Neural cell (in vitro differentiated cells): ENCODE measurements at regions not wholly inside any gene's neighbourhood (a gene's known extent, or its start where the extent isn't known, plus 50 kb on each side); places are given as distances from the start of the nearest gene placed in this dataset.

Experiments
- H2AFZ ChIP-seq: fragments of 200-600, 300-800 bp; sonication (generic), shearing (Covaris generic); 2 replicates; pipeline ENCODE4 v1.6.0; 2014; ENCODE audit warnings: low read depth, mild to moderate bottlenecking, antibody characterized with exemption, low read length, moderate library complexity
- H3F3A ChIP-seq: fragments of 200-600 bp; shearing (Covaris generic); 2 replicates; pipeline ENCODE4 v1.6.1; 2016; ENCODE audit warnings: mild to moderate bottlenecking, moderate library complexity, mixed read lengths, antibody characterized with exemption, low read length; ENCODE audit not compliant: insufficient read depth, poor library complexity, severe bottlenecking
- H3K27ac ChIP-seq: fragments of 200-600, 300-800 bp; sonication (generic), shearing (Covaris generic); 2 replicates; pipeline ENCODE4 v1.5.1; 2014; ENCODE audit warnings: mild to moderate bottlenecking, low read length, moderate library complexity
- H3K27me3 ChIP-seq: fragments of 300-800, 200-600 bp; sonication (generic), shearing (Covaris generic); 2 replicates; pipeline ENCODE4 v1.6.0; 2014; ENCODE audit warnings: mild to moderate bottlenecking, low read depth, low read length, moderate library complexity; ENCODE audit not compliant: insufficient read depth
- H3K36me3 ChIP-seq: fragments of 300-800, 200-600 bp; sonication (generic), shearing (Covaris generic); 2 replicates; pipeline ENCODE4 v1.5.1; 2014; ENCODE audit warnings: mild to moderate bottlenecking, antibody characterized with exemption, low read length, moderate library complexity; ENCODE audit not compliant: insufficient read depth
- H3K4me2 ChIP-seq: fragments of 300-800, 200-600 bp; sonication (generic), shearing (Covaris generic); 2 replicates; pipeline ENCODE4 v1.6.0; 2014; ENCODE audit warnings: mild to moderate bottlenecking, low read length
- H3K4me3 ChIP-seq: fragments of 300-800, 200-600 bp; sonication (generic), shearing (Covaris generic); 2 replicates; pipeline ENCODE4 v1.5.1; 2014; ENCODE audit warnings: mild to moderate bottlenecking, low read length, moderate library complexity
- H3K79me2 ChIP-seq: fragments of 200-600 bp; shearing (Covaris generic); replicated peaks from 2 replicates; pipeline ENCODE4 v1.6.0; 2014; ENCODE audit warnings: mild to moderate bottlenecking, low read length, moderate library complexity; ENCODE audit not compliant: insufficient read depth
- H3K9ac ChIP-seq: fragments of 300-800, 200-600 bp; sonication (generic), shearing (Covaris generic); 2 replicates; pipeline ENCODE4 v1.6.1; 2016; ENCODE audit warnings: mild to moderate bottlenecking, low read length, mixed read lengths
- H3K9me2 ChIP-seq: fragments of 200-600 bp; shearing (Covaris generic); 2 replicates; pipeline ENCODE4 v1.6.1; 2016; ENCODE audit warnings: mild to moderate bottlenecking, low read length, mixed read lengths; ENCODE audit not compliant: insufficient read depth
- H3K9me3 ChIP-seq: fragments of 200-600, 300-800 bp; sonication (generic), shearing (Covaris generic); 2 replicates; pipeline ENCODE4 v1.6.1; 2016; ENCODE audit warnings: mild to moderate bottlenecking, mixed run types, low read length, moderate library complexity, mixed read lengths
- H4K20me1 ChIP-seq: fragments of 200-600 bp; shearing (Covaris generic); 2 replicates; pipeline ENCODE4 v1.6.1; 2016; ENCODE audit warnings: mild to moderate bottlenecking, mixed run types; ENCODE audit not compliant: insufficient read depth
- CTCF ChIP-seq: fragments of 450-650 bp; IDR thresholded peaks from 2 replicates; pipeline ENCODE4 v1.5.1; 2014; ENCODE audit warnings: antibody characterized with exemption, mild to moderate bottlenecking, moderate library complexity; ENCODE audit not compliant: poor library complexity, severe bottlenecking
- EP300 ChIP-seq: fragments of 450-650 bp; conservative IDR thresholded peaks from 2 replicates; pipeline ENCODE4 v1.6.1; 2014; ENCODE audit warnings: antibody characterized with exemption, mild to moderate bottlenecking, moderate library complexity; ENCODE audit not compliant: poor library complexity, severe bottlenecking
- EZH2 ChIP-seq: fragments of 200-600, 300-800 bp; shearing (Covaris generic), sonication (generic); IDR thresholded peaks from 2 replicates; pipeline ENCODE4 v1.6.1; 2014; ENCODE audit warnings: antibody characterized with exemption, low read length, borderline replicate concordance, mild to moderate bottlenecking; ENCODE audit not compliant: insufficient read depth, poor library complexity, severe bottlenecking
- MXI1 ChIP-seq: fragments of 450-650 bp; conservative IDR thresholded peaks from 2 replicates; pipeline ENCODE4 v1.6.1; 2014; ENCODE audit warnings: antibody characterized with exemption, mild to moderate bottlenecking; ENCODE audit not compliant: poor library complexity, severe bottlenecking
- POLR2AphosphoS5 ChIP-seq: IDR thresholded peaks from 2 replicates; pipeline ENCODE4 v1.6.1; 2012
- RAD21 ChIP-seq: fragments of 450-650 bp; conservative IDR thresholded peaks from 2 replicates; pipeline ENCODE4 v1.6.1; 2014; ENCODE audit warnings: antibody characterized with exemption, mild to moderate bottlenecking, moderate library complexity
- SMC3 ChIP-seq: fragments of 450-650 bp; conservative IDR thresholded peaks from 2 replicates; pipeline ENCODE4 v1.6.1; 2014; ENCODE audit warnings: antibody characterized with exemption, mild to moderate bottlenecking, moderate library complexity; ENCODE audit not compliant: poor library complexity
- TAF1 ChIP-seq: IDR thresholded peaks from 2 replicates; pipeline ENCODE4 v1.6.1; 2012; ENCODE audit warnings: low read depth
- TF ChIP-seq, protein P1 (sequence below): IDR thresholded peaks from 2 replicates; pipeline ENCODE4 v1.6.1; 2012; ENCODE audit warnings: borderline replicate concordance

DNA sequence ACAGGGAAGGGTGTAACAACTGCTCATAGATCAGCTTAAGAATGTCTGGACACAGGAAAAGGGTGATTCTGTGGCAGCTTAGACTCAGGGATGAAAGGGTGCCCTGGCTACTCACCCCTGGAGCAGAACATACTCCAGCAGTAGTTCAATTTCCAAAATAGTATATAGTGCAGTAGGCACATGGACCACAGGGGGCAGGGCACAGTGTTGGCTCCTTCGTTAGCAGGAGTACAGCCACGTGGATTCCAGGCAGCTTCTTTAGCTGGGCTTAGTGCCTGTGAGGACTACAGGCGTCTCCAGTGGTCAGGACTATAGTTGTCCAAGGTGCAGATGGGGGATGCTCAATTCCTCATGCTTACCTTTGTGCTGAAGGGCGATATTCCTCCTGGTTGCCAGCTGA, 277.5 kb upstream of the DDX18 start:
- Histone ChIP-seq H3K9me3 (peaks cover 7% of the 10 kb centered on the region), H3K27me3 (no peaks in the 10 kb centered on the region), H3K79me2 (no peaks in the 10 kb centered on the region), H3K9ac (no peak overlapping the region), H2AFZ (no peak overlapping the region), H3K4me3 (no peak overlapping the region), H3K4me2 (no peak overlapping the region), H4K20me1 (no peaks in the 10 kb centered on the region), H3K36me3 (no peaks in the 10 kb centered on the region), H3F3A (no peaks in the 10 kb centered on the region), H3K27ac (no peak overlapping the region), H3K9me2 (no peaks in the 10 kb centered on the region)
- TF ChIP-seq TAF1 (no peak), SMC3 (no peak), MXI1 (no peak), EZH2 (no peak), POLR2AphosphoS5 (no peak), EP300 (no peak), CTCF (no peak), RAD21 (no peak)
- TF ChIP-seq, protein P1, sequence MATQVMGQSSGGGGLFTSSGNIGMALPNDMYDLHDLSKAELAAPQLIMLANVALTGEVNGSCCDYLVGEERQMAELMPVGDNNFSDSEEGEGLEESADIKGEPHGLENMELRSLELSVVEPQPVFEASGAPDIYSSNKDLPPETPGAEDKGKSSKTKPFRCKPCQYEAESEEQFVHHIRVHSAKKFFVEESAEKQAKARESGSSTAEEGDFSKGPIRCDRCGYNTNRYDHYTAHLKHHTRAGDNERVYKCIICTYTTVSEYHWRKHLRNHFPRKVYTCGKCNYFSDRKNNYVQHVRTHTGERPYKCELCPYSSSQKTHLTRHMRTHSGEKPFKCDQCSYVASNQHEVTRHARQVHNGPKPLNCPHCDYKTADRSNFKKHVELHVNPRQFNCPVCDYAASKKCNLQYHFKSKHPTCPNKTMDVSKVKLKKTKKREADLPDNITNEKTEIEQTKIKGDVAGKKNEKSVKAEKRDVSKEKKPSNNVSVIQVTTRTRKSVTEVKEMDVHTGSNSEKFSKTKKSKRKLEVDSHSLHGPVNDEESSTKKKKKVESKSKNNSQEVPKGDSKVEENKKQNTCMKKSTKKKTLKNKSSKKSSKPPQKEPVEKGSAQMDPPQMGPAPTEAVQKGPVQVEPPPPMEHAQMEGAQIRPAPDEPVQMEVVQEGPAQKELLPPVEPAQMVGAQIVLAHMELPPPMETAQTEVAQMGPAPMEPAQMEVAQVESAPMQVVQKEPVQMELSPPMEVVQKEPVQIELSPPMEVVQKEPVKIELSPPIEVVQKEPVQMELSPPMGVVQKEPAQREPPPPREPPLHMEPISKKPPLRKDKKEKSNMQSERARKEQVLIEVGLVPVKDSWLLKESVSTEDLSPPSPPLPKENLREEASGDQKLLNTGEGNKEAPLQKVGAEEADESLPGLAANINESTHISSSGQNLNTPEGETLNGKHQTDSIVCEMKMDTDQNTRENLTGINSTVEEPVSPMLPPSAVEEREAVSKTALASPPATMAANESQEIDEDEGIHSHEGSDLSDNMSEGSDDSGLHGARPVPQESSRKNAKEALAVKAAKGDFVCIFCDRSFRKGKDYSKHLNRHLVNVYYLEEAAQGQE = no peak

- no peak overlapping the region for H3K9ac ChIP-seq
- no peak for TF ChIP-seq MXI1
- TF ChIP-seq, protein P1 = no peak
- no peak for TF ChIP-seq RAD21
- TF ChIP-seq EZH2 = no peak
- TF ChIP-seq CTCF = no peak
- no peak for TF ChIP-seq EP300
- TF ChIP-seq TAF1 = no peak
- TF ChIP-seq POLR2AphosphoS5 = no peak
- TF ChIP-seq SMC3 = no peak
- no peak overlapping the region for H2AFZ ChIP-seq
- no peaks in the 10 kb centered on the region for H3K9me3 ChIP-seq
- no peak overlapping the region for H3K4me2 ChIP-seq
- H3F3A ChIP-seq = no peaks in the 10 kb centered on the region
- H3K9me2 ChIP-seq = no peaks in the 10 kb centered on the region
- no peaks in the 10 kb centered on the region for H4K20me1 ChIP-seq
- H3K27ac ChIP-seq = no peak overlapping the region
- no peak overlapping the region for H3K4me3 ChIP-seq
- H3K27me3 ChIP-seq = no peaks in the 10 kb centered on the region
- no peaks in the 10 kb centered on the region for H3K36me3 ChIP-seq
- no peaks in the 10 kb centered on the region for H3K79me2 ChIP-seq
These were observed 262.6 kb upstream of the DDX18 start for GRCh38 chr2:117551858-117552257.
